Chondrocyte (in vitro differentiated cells): ENCODE measurements at regions not wholly inside any gene's neighbourhood (a gene's known extent, or its start where the extent isn't known, plus 50 kb on each side); places are given as distances from the start of the nearest gene placed in this dataset.
"Not testable (repeated sequence)": the region's sequence is repeated elsewhere in the genome, so short reads cannot be mapped to it uniquely, and the experiment has no call there.

ENCODE experiments used
- DNase-seq: peaks from one replicate; pipeline ENCODE4 v3.0.0; 2021; ENCODE audit warnings: mixed read lengths, low spot score
- H3K27ac Mint-ChIP-seq: one replicate; pipeline ENCODE4 v1.8.0; 2021; ENCODE audit warnings: mild to moderate bottlenecking, moderate library complexity, mixed read lengths; ENCODE audit not compliant: unreplicated experiment
- H3K27me3 Mint-ChIP-seq: 2 replicates; pipeline ENCODE4 v1.8.0; 2021; ENCODE audit warnings: low read depth, mixed read lengths
- H3K36me3 Mint-ChIP-seq: 2 replicates; pipeline ENCODE4 v1.8.0; 2021; ENCODE audit warnings: low read depth, mixed read lengths
- H3K4me1 Mint-ChIP-seq: 2 replicates; pipeline ENCODE4 v1.8.0; 2021; ENCODE audit warnings: low read depth, mild to moderate bottlenecking, mixed read lengths
- H3K4me3 Mint-ChIP-seq: one replicate; pipeline ENCODE4 v1.8.0; 2021; ENCODE audit warnings: mild to moderate bottlenecking, moderate library complexity, mixed read lengths; ENCODE audit not compliant: unreplicated experiment
- H3K9me3 Mint-ChIP-seq: 2 replicates; pipeline ENCODE4 v1.8.0; 2021; ENCODE audit warnings: low read depth, mixed read lengths
- CTCF ChIP-seq: fragments of 200-600 bp; sonication (generic); IDR thresholded peaks from 2 replicates; pipeline ENCODE4 v1.5.0; 2021; ENCODE audit warnings: antibody characterized with exemption, mild to moderate bottlenecking, moderate library complexity

- Mint-ChIP-seq H3K36me3 (no peaks in the 10 kb centered on the region), H3K4me1 (peaks cover 11% of the 10 kb centered on the region)
- no peak for DNase-seq
Observed at GRCh38 chr6:113788586-113788985, 68.6 kb upstream of the MARCKS start.

GRCh38 chr6:113791225-113791624 lies 65.9 kb upstream of the MARCKS start:
- not testable (repeated sequence) for H3K27ac Mint-ChIP-seq, DNase-seq, H3K9me3 Mint-ChIP-seq, H3K36me3 Mint-ChIP-seq, H3K27me3 Mint-ChIP-seq, H3K4me3 Mint-ChIP-seq
- peaks cover 11% of the 10 kb centered on the region for H3K4me1 Mint-ChIP-seq

More at GRCh38 chr6:113788586-113788985, 68.6 kb upstream of the MARCKS start:
- H3K27me3 Mint-ChIP-seq, result no peaks in the 10 kb centered on the region
- no peaks in the 10 kb centered on the region for H3K9me3 Mint-ChIP-seq
- no peak overlapping the region for H3K27ac Mint-ChIP-seq
- TF ChIP-seq CTCF, result no peak
- H3K4me3 Mint-ChIP-seq, result no peak overlapping the region

- H3K4me1 Mint-ChIP-seq, DNase-seq, H3K27ac Mint-ChIP-seq, H3K9me3 Mint-ChIP-seq, H3K27me3 Mint-ChIP-seq, H3K4me3 Mint-ChIP-seq, H3K36me3 Mint-ChIP-seq: not testable (repeated sequence)
Observed at GRCh38 chr6:113795371-113795770, 61.8 kb upstream of the MARCKS start.

GRCh38 chr6:113796038-113796437 lies 61.1 kb upstream of the MARCKS start:
- Mint-ChIP-seq H3K4me1 (no peaks in the 10 kb centered on the region), H3K4me3 (no peak overlapping the region), H3K9me3 (no peaks in the 10 kb centered on the region), H3K27me3 (no peaks in the 10 kb centered on the region), H3K36me3 (no peaks in the 10 kb centered on the region), H3K27ac (no peak overlapping the region)
- no peak for DNase-seq
- no peak for TF ChIP-seq CTCF

- Mint-ChIP-seq H3K36me3 (no peaks in the 10 kb centered on the region), H3K27ac (no peak overlapping the region), H3K4me3 (no peak overlapping the region), H3K9me3 (no peaks in the 10 kb centered on the region), H3K27me3 (no peaks in the 10 kb centered on the region), H3K4me1 (no peaks in the 10 kb centered on the region)
- no peak for DNase-seq
- TF ChIP-seq CTCF, result no peak
Observed at GRCh38 chr6:113802779-113803178, 54.4 kb upstream of the MARCKS start.

GRCh38 chr6:113805173-113805790 lies 51.9 kb upstream of the MARCKS start:
- no peaks in the 10 kb centered on the region for H3K27me3 Mint-ChIP-seq
- no peak for TF ChIP-seq CTCF
- no peak overlapping the region for H3K4me3 Mint-ChIP-seq
- H3K4me1 Mint-ChIP-seq, result peaks cover 6% of the 10 kb centered on the region
- DNase-seq, result no peak
- H3K36me3 Mint-ChIP-seq, result no peaks in the 10 kb centered on the region
- no peaks in the 10 kb centered on the region for H3K9me3 Mint-ChIP-seq
- no peak overlapping the region for H3K27ac Mint-ChIP-seq
